Right atrium auricular region (tissue), 2 donors: ENCODE measurements at regions not wholly inside any gene's neighbourhood (a gene's known extent, or its start where the extent isn't known, plus 50 kb on each side); places are given as distances from the start of the nearest gene placed in this dataset.

Experiments used
- DNase-seq: peaks from one replicate; pipeline ENCODE4 v3.0.0-alpha.2; 2019; ENCODE audit warnings: low spot score
- H3K27ac ChIP-seq, 2 donors: fragments of 200-600 bp; sonication (generic); 1 replicate in 1 of 2; 2 replicates in 1 of 2; pipeline ENCODE4 v1.5.1; 2016 to 2019
- H3K27me3 ChIP-seq, 2 donors: fragments of 200-600 bp; sonication (generic); one replicate each; pipeline versions ENCODE4 v1.5.1 to v1.6.0; 2017 to 2019
- H3K36me3 ChIP-seq: fragments of 200-600 bp; sonication (generic); one replicate; pipeline ENCODE4 v1.5.1; 2016
- H3K4me1 ChIP-seq, 2 donors: fragments of 200-600 bp; sonication (generic); one replicate each; pipeline versions ENCODE4 v1.5.1 to v1.6.0; 2017 to 2019
- H3K4me3 ChIP-seq, 2 donors: fragments of 200-600 bp; sonication (generic); 1 replicate in 1 of 2; 2 replicates in 1 of 2; pipeline ENCODE4 v1.5.1; 2017 to 2019; ENCODE audit warnings: mild to moderate bottlenecking in 1 of 2, moderate library complexity in 1 of 2
- H3K9me3 ChIP-seq, 2 donors: fragments of 200-600 bp; sonication (generic); one replicate each; pipeline ENCODE4 v1.5.1; 2019
- CTCF ChIP-seq, 2 donors: fragments of 200-600 bp; sonication (generic); IDR thresholded peaks; one replicate each; pipeline ENCODE4 v1.5.1; 2019; ENCODE audit warnings: antibody characterized with exemption in 2 of 2

DNA sequence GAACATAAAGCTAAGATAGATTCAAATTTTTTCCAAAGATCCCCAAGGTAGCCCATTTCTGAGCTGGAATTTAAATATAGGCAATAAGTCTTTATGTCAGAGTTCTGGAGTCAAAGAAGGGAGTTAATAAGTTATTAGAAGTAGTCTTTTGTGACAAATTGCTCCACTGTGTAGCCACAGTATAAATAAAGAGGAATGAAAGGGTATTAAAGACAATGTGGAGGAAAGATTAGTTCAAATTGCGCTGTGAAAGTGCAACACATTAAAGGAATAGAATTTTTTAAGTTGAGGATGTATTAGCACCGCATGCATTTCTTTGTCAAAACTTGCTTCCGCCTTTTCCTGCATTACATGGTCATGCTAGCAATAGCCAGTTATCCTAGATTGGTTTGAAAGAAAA, 666.6 kb upstream of the CCDC54 start:
- no peak for TF ChIP-seq CTCF (IDR thresholded peaks at IDR 0.05)
- H3K4me3 ChIP-seq, result no peak overlapping the region
- H3K27me3 ChIP-seq, result no peaks in the 10 kb centered on the region
- no peak for DNase-seq
- no peak overlapping the region for H3K27ac ChIP-seq
- H3K9me3 ChIP-seq, result no peaks in the 10 kb centered on the region
- H3K4me1 ChIP-seq, result no peaks in the 10 kb centered on the region
- no peaks in the 10 kb centered on the region for H3K36me3 ChIP-seq

DNA sequence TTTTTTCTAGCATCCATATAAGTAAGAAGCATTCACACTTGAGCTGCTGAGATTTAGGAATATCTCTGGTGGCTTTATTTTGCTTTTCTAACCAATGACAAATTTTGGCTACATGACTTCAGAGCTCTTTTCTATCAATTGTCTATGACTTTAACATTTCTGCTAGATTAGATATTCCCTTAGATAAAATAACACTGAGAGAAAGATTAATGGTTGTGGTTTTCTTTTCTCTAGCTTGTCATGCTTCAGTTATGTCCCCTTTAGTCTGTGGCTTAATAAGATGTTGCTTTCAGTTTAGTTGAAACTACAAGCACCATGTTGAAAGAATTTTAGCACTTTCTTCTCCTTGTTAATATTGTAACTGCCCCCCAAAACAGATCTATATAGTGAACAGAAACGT, 665.6 kb upstream of the CCDC54 start:
- Histone ChIP-seq H3K9me3 (no peaks in the 10 kb centered on the region), H3K4me3 (no peak overlapping the region), H3K27ac (no peak overlapping the region), H3K27me3 (no peaks in the 10 kb centered on the region), H3K36me3 (no peaks in the 10 kb centered on the region), H3K4me1 (no peaks in the 10 kb centered on the region)
- DNase-seq, result no peak
- no peak for TF ChIP-seq CTCF (IDR thresholded peaks at IDR 0.05)

DNA sequence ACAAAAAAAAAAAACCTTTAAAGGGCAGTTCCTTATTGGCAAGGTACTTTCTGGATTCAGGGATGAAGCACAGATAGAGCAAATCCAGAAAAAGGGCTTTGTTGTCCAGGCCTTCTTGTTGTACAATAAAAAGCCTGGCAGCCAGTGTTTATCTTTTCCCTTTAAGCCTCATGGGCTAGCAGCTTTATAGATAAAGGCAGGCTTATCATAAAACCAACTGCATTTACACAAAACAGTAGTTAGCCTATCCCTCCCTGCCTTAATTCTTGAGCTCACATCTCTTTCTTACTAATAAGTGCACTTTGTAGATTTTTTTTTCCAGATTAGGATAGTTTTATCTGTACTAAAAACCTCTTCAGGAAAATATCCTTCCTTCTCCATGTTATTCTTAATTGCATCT, 662.8 kb upstream of the CCDC54 start:
- H3K36me3 ChIP-seq, result no peaks in the 10 kb centered on the region
- no peaks in the 10 kb centered on the region for H3K27me3 ChIP-seq
- no peak overlapping the region for H3K4me3 ChIP-seq
- no peak overlapping the region for H3K27ac ChIP-seq
- TF ChIP-seq CTCF (IDR thresholded peaks at IDR 0.05), result no peak
- H3K4me1 ChIP-seq, result no peaks in the 10 kb centered on the region
- no peak for DNase-seq
- no peaks in the 10 kb centered on the region for H3K9me3 ChIP-seq

DNA sequence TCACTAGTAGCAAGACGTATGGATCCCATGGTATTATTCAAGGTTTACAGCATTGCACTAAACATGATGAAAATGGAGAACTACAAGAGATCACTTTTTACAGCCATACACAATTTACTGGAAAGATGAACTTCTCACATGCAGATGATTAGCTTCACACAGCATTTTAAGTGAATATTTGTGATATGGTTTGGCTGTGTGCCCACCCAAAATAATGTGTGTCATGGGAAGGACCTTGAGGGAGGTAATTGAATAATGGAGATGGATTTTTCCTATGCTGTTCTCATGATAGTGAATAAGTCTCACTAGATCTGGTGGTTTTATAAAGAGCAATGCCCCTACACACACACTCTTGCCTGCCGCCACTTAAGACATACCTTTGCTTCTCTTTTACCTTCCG, 662.0 kb upstream of the CCDC54 start:
- no peaks in the 10 kb centered on the region for H3K36me3 ChIP-seq

GRCh38 chr3:106717178-106717780, 660.0 kb upstream of the CCDC54 start:
- no peaks in the 10 kb centered on the region for H3K4me1 ChIP-seq
- no peak for TF ChIP-seq CTCF (IDR thresholded peaks at IDR 0.05)
- no peaks in the 10 kb centered on the region for H3K27me3 ChIP-seq
- DNase-seq, result no peak
- H3K27ac ChIP-seq, result no peak overlapping the region
- H3K9me3 ChIP-seq, result no peaks in the 10 kb centered on the region
- H3K36me3 ChIP-seq, result no peaks in the 10 kb centered on the region
- H3K4me3 ChIP-seq, result no peak overlapping the region

More for the DNA sequence above, 662.0 kb upstream of the CCDC54 start:
- DNase-seq, result no peak
- Histone ChIP-seq H3K4me3 (no peak overlapping the region), H3K4me1 (no peaks in the 10 kb centered on the region), H3K9me3 (no peaks in the 10 kb centered on the region), H3K27me3 (no peaks in the 10 kb centered on the region), H3K27ac (no peak overlapping the region)
- no peak for TF ChIP-seq CTCF (IDR thresholded peaks at IDR 0.05)

GRCh38 chr3:106719077-106719476, 658.2 kb upstream of the CCDC54 start:
- Histone ChIP-seq H3K36me3 (no peaks in the 10 kb centered on the region), H3K27me3 (no peaks in the 10 kb centered on the region), H3K4me1 (no peaks in the 10 kb centered on the region), H3K27ac (no peak overlapping the region), H3K9me3 (no peaks in the 10 kb centered on the region), H3K4me3 (no peak overlapping the region)
- no peak for TF ChIP-seq CTCF (IDR thresholded peaks at IDR 0.05)
- no peak for DNase-seq
